H1 (cell line): ENCODE measurements at regions not wholly inside any gene's neighbourhood (a gene's known extent, or its start where the extent isn't known, plus 50 kb on each side); places are given as distances from the start of the nearest gene placed in this dataset.

Experiments
- CTCF ChIA-PET: fragments of 300-600 bp; sonication (Branson Sonifier 250); formaldehyde crosslinking; loops from one replicate; lab custom pipeline; 2021; ENCODE audit not compliant: partially characterized antibody; lab: Charles Lee
- POLR2A ChIA-PET: fragments of 300-600 bp; sonication (Branson Sonifier 250); formaldehyde crosslinking; loops from one replicate; lab custom pipeline; 2021; ENCODE audit warnings: inconsistent platforms; ENCODE audit not compliant: partially characterized antibody; lab: Charles Lee
- DNase-seq, 2 experiments: peaks; one replicate each; pipeline versions ENCODE4 v3.0.0 to v3.0.0-alpha.2; 2010 to 2022; ENCODE audit warnings: low spot score in 2 of 2, low read depth in 1 of 2, mixed read lengths in 1 of 2
- FAIRE-seq: peaks from 2 replicates; lab custom pipeline; 2011; peaks lifted over from hg19 to GRCh38; lab: Jason Lieb, UNC
- H2AFZ ChIP-seq: 2 replicates; pipeline ENCODE4 v1.8.1; 2012; ENCODE audit warnings: low read length, inconsistent platforms
- H2AK5ac ChIP-seq: 2 replicates; pipeline ENCODE4 v1.6.1; 2013; ENCODE audit warnings: low read depth, low read length
- H2BK120ac ChIP-seq: replicated peaks from 2 replicates; pipeline ENCODE3; 2013; ENCODE audit warnings: low read depth, low read length, inconsistent platforms
- H2BK12ac ChIP-seq: 2 replicates; pipeline ENCODE4 v1.6.1; 2013; ENCODE audit warnings: low read depth, low read length
- H2BK15ac ChIP-seq: 2 replicates; pipeline ENCODE4 v1.6.1; 2013; ENCODE audit warnings: low read length
- H2BK20ac ChIP-seq: 2 replicates; pipeline ENCODE4 v1.6.1; 2013; ENCODE audit warnings: low read length
- H2BK5ac ChIP-seq: 2 replicates; pipeline ENCODE4 v1.6.1; 2013; ENCODE audit warnings: low read depth, low read length
- H3K14ac ChIP-seq: 2 replicates; pipeline ENCODE4 v1.6.1; 2013; ENCODE audit warnings: inconsistent platforms; ENCODE audit not compliant: insufficient read length
- H3K18ac ChIP-seq: 2 replicates; pipeline ENCODE4 v1.6.1; 2013; ENCODE audit warnings: low read length; ENCODE audit errors: extremely low read depth
- H3K23ac ChIP-seq: 2 replicates; pipeline ENCODE4 v1.6.1; 2013; ENCODE audit warnings: inconsistent platforms; ENCODE audit not compliant: insufficient read length
- H3K23me2 ChIP-seq: 2 replicates; pipeline ENCODE4 v1.6.1; 2013; ENCODE audit warnings: low read depth, low read length
- H3K27ac ChIP-seq: 2 replicates; pipeline ENCODE4 v1.6.1; 2011; ENCODE audit warnings: low read depth, low read length, inconsistent platforms
- H3K27me3 ChIP-seq, 4 experiments: replicated peaks in 1 of 4; 1 replicate in 1 of 4; 2 replicates in 3 of 4; pipeline versions ENCODE4 v1.6.1 to v1.8.1; 2011 to 2013; ENCODE audit warnings: low read length in 3 of 4, mild to moderate bottlenecking in 3 of 4, inconsistent platforms in 2 of 4, mixed read lengths in 2 of 4, moderate library complexity in 1 of 4; ENCODE audit not compliant: control insufficient read depth in 3 of 4, insufficient read depth in 3 of 4; ENCODE audit errors: extremely low read depth in 1 of 4
- H3K36me3 ChIP-seq, 4 experiments: 2 replicates each; pipeline versions ENCODE4 v1.6.1 to v1.8.1; 2011 to 2013; ENCODE audit warnings: mild to moderate bottlenecking in 4 of 4, low read length in 3 of 4, moderate library complexity in 2 of 4, control low read depth in 1 of 4, inconsistent platforms in 1 of 4; ENCODE audit not compliant: insufficient read depth in 4 of 4, control insufficient read depth in 2 of 4
- H3K4ac ChIP-seq: replicated peaks from 2 replicates; pipeline ENCODE3; 2013; ENCODE audit warnings: low read length, low read depth, mixed read lengths, inconsistent platforms; ENCODE audit not compliant: insufficient read length
- H3K4me1 ChIP-seq, 4 experiments: replicated peaks in 1 of 4; 1 replicate in 1 of 4; 2 replicates in 3 of 4; pipeline versions ENCODE4 v1.6.1 to v1.8.1; 2011 to 2013; ENCODE audit warnings: low read length in 3 of 4, inconsistent platforms in 2 of 4, mixed read lengths in 1 of 4; ENCODE audit not compliant: insufficient read depth in 4 of 4, control insufficient read depth in 3 of 4
- H3K4me2 ChIP-seq, 2 experiments: 2 replicates each; pipeline versions ENCODE4 v1.6.1 to v1.8.1; 2011 to 2013; ENCODE audit warnings: low read depth in 2 of 2, low read length in 2 of 2, control low read depth in 1 of 2, inconsistent platforms in 1 of 2, mild to moderate bottlenecking in 1 of 2; ENCODE audit not compliant: insufficient read depth in 1 of 2
- H3K4me3 ChIP-seq, 4 experiments: fragments of 200-600, 300-600 bp in 1 of 4; sonication (generic), shearing (Covaris generic), sonication (Bioruptor Twin) in 1 of 4; 2 replicates each; pipeline versions ENCODE4 v1.5.1 to v1.8.1; 2011 to 2016; ENCODE audit warnings: low read length in 4 of 4, low read depth in 3 of 4, control low read depth in 2 of 4, inconsistent platforms in 2 of 4, mild to moderate bottlenecking in 2 of 4, mixed read lengths in 1 of 4, moderate library complexity in 1 of 4; ENCODE audit not compliant: insufficient read depth in 2 of 4; ENCODE audit errors: extremely low read depth in 1 of 4
- H3K56ac ChIP-seq: replicated peaks from 2 replicates; pipeline ENCODE3; 2013; ENCODE audit warnings: low read depth, mild to moderate bottlenecking, mixed read lengths, low read length, inconsistent platforms; ENCODE audit not compliant: insufficient read length
- H3K79me1 ChIP-seq: 2 replicates; pipeline ENCODE4 v1.6.1; 2013; ENCODE audit warnings: low read depth, low read length, control low read depth
- H3K79me2 ChIP-seq, 2 experiments: 2 replicates each; pipeline versions ENCODE4 v1.6.1 to v1.8.1; 2012 to 2013; ENCODE audit warnings: low read length in 2 of 2, mild to moderate bottlenecking in 2 of 2, inconsistent platforms in 1 of 2; ENCODE audit not compliant: insufficient read depth in 2 of 2, control insufficient read depth in 1 of 2
- H3K9ac ChIP-seq, 4 experiments: replicated peaks in 1 of 4; 1 replicate in 1 of 4; 2 replicates in 3 of 4; pipeline versions ENCODE4 v1.6.1 to v1.8.1; 2011 to 2013; ENCODE audit warnings: low read depth in 3 of 4, low read length in 3 of 4, control low read depth in 2 of 4, mild to moderate bottlenecking in 2 of 4, moderate library complexity in 2 of 4, inconsistent platforms in 1 of 4; ENCODE audit errors: extremely low read depth in 1 of 4
- H3K9me3 ChIP-seq, 2 experiments: 2 replicates each; pipeline versions ENCODE4 v1.6.1 to v1.8.1; 2012 to 2013; ENCODE audit warnings: mild to moderate bottlenecking in 2 of 2, moderate library complexity in 2 of 2, control low read depth in 1 of 2, inconsistent platforms in 1 of 2, low read depth in 1 of 2, low read length in 1 of 2, mixed read lengths in 1 of 2; ENCODE audit not compliant: insufficient read depth in 2 of 2
- H4K20me1 ChIP-seq, 2 experiments: replicated peaks in 1 of 2; 2 replicates each; pipeline versions ENCODE3 to v1.8.1; 2011 to 2013; ENCODE audit warnings: inconsistent platforms in 2 of 2, low read length in 2 of 2, mild to moderate bottlenecking in 1 of 2; ENCODE audit not compliant: insufficient read depth in 2 of 2, control insufficient read depth in 1 of 2
- H4K5ac ChIP-seq: 2 replicates; pipeline ENCODE4 v1.6.1; 2013; ENCODE audit warnings: low read length, low read depth, mixed read lengths, inconsistent platforms; ENCODE audit not compliant: insufficient read length
- H4K8ac ChIP-seq: 2 replicates; pipeline ENCODE4 v1.8.0; 2013; ENCODE audit warnings: mild to moderate bottlenecking, moderate library complexity, low read length, inconsistent platforms; ENCODE audit not compliant: insufficient read depth; ENCODE audit errors: extremely low read depth
- H4K91ac ChIP-seq: replicated peaks from 2 replicates; pipeline ENCODE3; 2013; ENCODE audit warnings: low read length, mixed read lengths, inconsistent platforms; ENCODE audit not compliant: insufficient read length
- CBX8 ChIP-seq: fragments of 300-800, 300-1000 bp; sonication (generic); IDR thresholded peaks from 2 replicates; pipeline ENCODE4 v1.7.1; 2016; ENCODE audit warnings: low read depth, low read length, borderline replicate concordance
- JUN ChIP-seq: IDR thresholded peaks from 2 replicates; pipeline ENCODE4 v1.6.1; 2011; ENCODE audit warnings: low read depth, mild to moderate bottlenecking, improper control_type of control experiment, low read length
- NRF1 ChIP-seq: IDR thresholded peaks from 2 replicates; pipeline ENCODE4 v1.6.1; 2011; ENCODE audit warnings: mild to moderate bottlenecking, low read depth, low read length, improper control_type of control experiment
- RFX5 ChIP-seq: IDR thresholded peaks from 2 replicates; pipeline ENCODE4 v1.6.1; 2011; ENCODE audit warnings: low read depth, low read length, improper control_type of control experiment, borderline replicate concordance
- TCF12 ChIP-seq: IDR thresholded peaks from 2 replicates; pipeline ENCODE4 v1.6.1; 2011; ENCODE audit warnings: low read depth, mild to moderate bottlenecking, low read length
- WGBS, 2 experiments: shearing (Covaris generic) in 1 of 2; methylation state at CpG; one replicate each; pipeline versions ENCODE4 v1.1.6 to v1.1.7; 2013 to 2015; ENCODE audit warnings: low lambda C conversion rate in 2 of 2, mixed read lengths in 2 of 2, inconsistent platforms in 1 of 2, low coverage in 1 of 2, missing lambda C conversion rate in 1 of 2; ENCODE audit not compliant: insufficient replicate concordance in 2 of 2, insufficient coverage in 1 of 2, insufficient read length in 1 of 2; ENCODE audit errors: extremely low coverage in 1 of 2, missing lambda C conversion rate in 1 of 2; 5-methylcytosine and 5-hydroxymethylcytosine counted together

DNA sequence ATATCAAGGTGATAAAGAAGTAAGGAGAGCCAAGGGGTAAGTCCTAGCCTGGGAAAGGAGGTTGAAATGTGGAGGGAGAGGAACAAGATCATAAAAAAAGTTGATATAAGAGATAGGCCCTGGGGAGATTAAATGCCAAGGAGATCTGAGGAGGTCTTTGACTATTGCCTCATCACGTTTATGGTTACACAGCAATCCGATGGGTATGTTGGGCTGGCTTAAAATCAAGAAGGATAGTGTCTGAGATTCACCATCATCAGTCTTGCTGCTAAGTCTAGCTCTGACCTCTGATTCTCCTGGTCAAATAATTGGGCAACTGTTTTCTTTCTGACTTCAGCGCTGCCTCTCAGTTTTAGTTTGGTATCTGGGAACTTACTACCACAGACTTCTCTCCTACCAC is 416.3 kb downstream of the GPATCH2 start:
- H4K20me1 ChIP-seq = no peaks in the 10 kb centered on the region
- H3K4ac ChIP-seq = no peak overlapping the region
- no peak overlapping the region for H3K27ac ChIP-seq
- CTCF ChIA-PET = no interaction called here
- FAIRE-seq (no peak), DNase-seq (no peak)
- no peaks in the 10 kb centered on the region for H3K36me3 ChIP-seq
- H3K56ac ChIP-seq = no peak overlapping the region
- H3K4me1 ChIP-seq = no peaks in the 10 kb centered on the region
- H3K23me2 ChIP-seq = no peaks in the 10 kb centered on the region
- H2BK12ac ChIP-seq = no peak overlapping the region
- POLR2A ChIA-PET = no interaction called here
- no peaks in the 10 kb centered on the region for H3K9me3 ChIP-seq
- no peak overlapping the region for H3K18ac ChIP-seq
- H2AFZ ChIP-seq = no peak overlapping the region
- H3K79me1 ChIP-seq = no peaks in the 10 kb centered on the region
- WGBS, 2 experiments = 85% methylated on average over 3 of the region's 3 CpGs; no CpG with 5 or more reads in 1 of the 2 experiments
- no peak overlapping the region for H2BK5ac ChIP-seq
- no peak overlapping the region for H3K4me2 ChIP-seq
- no peak overlapping the region for H2AK5ac ChIP-seq
- no peak overlapping the region for H3K14ac ChIP-seq
- H2BK20ac ChIP-seq = no peak overlapping the region
- no peaks in the 10 kb centered on the region for H3K27me3 ChIP-seq
- no peak overlapping the region for H3K4me3 ChIP-seq
- TF ChIP-seq JUN (no peak), TCF12 (no peak), RFX5 (no peak), NRF1 (no peak), CBX8 (no peak)
- no peak overlapping the region for H3K23ac ChIP-seq
- no peak overlapping the region for H2BK15ac ChIP-seq
- no peak overlapping the region for H4K91ac ChIP-seq
- no peak overlapping the region for H2BK120ac ChIP-seq
- no peak overlapping the region for H4K8ac ChIP-seq
- H3K9ac ChIP-seq = no peak overlapping the region
- no peak overlapping the region for H4K5ac ChIP-seq
- H3K79me2 ChIP-seq = no peaks in the 10 kb centered on the region
